AG09319 (cell line): ENCODE measurements at regions not wholly inside any gene's neighbourhood (a gene's known extent, or its start where the extent isn't known, plus 50 kb on each side); places are given as distances from the start of the nearest gene placed in this dataset.
A peak's percentile ranks its signal among the peaks of the same experiment; 100 is the strongest.

Experiments used
- DNase-seq: peaks from one replicate; pipeline ENCODE4 v3.0.0-alpha.2; 2010; ENCODE audit warnings: low read depth; ENCODE audit errors: extremely low read depth
- TF ChIP-seq, protein P1 (sequence below): IDR thresholded peaks from 2 replicates; pipeline ENCODE4 v1.5.1; 2011; ENCODE audit warnings: low read depth, mild to moderate bottlenecking, inconsistent platforms, low read length, moderate library complexity

DNA sequence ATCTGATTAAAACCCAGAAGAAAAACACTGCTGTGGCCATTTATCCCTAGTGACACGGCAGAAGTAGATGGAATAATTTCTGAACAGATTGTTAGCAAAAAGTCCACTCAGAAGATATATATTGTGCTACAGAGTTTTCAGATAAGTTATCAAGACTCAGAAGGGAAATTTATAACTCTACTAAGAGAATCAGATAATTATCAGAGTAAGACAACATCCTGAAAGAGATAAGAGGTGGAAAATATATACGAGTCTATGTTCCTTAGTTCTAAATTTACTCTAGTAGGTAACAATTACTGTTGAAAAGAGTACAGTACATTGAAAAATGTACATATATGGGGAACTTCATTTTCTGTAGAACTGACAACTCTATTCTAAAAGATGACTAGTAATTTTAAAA lies 176.7 kb downstream of the GNAI1 start:
- TF ChIP-seq, protein P1, sequence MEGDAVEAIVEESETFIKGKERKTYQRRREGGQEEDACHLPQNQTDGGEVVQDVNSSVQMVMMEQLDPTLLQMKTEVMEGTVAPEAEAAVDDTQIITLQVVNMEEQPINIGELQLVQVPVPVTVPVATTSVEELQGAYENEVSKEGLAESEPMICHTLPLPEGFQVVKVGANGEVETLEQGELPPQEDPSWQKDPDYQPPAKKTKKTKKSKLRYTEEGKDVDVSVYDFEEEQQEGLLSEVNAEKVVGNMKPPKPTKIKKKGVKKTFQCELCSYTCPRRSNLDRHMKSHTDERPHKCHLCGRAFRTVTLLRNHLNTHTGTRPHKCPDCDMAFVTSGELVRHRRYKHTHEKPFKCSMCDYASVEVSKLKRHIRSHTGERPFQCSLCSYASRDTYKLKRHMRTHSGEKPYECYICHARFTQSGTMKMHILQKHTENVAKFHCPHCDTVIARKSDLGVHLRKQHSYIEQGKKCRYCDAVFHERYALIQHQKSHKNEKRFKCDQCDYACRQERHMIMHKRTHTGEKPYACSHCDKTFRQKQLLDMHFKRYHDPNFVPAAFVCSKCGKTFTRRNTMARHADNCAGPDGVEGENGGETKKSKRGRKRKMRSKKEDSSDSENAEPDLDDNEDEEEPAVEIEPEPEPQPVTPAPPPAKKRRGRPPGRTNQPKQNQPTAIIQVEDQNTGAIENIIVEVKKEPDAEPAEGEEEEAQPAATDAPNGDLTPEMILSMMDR, result no peak
- no peak for DNase-seq

DNA sequence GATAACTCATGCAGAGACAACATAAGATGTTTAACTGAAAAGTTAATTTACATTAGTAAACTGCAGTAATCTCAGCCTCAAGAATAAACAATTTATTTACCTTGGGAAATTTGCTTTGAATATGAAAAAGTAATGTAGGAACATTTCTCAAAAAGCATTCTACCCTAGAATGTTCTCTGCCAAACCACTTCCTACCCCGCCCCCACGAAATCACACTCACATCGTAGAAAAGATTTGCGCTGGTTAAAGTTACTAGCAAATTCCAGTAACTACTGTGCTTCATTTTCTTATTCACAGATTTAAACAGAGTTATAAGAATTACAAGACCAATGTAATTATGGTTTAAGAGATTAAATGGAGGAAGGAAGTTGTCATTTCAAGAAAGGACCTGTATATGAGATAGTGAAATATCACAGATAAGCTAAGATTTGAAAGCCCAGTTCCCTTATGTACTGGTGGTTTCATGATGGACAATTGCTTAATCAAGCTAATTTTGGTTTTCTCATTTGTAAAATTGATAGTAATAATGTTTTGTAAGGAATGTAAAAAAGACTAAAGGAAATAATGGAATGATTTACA lies 175.4 kb downstream of the GNAI1 start:
- DNase-seq, result no peak
- TF ChIP-seq, protein P1, result no peak

- TF ChIP-seq, protein P1, result no peak
- no peak for DNase-seq
Observed at GRCh38 chr7:80309377-80309776, 174.7 kb downstream of the GNAI1 start.

GRCh38 chr7:80307227-80307856 lies 172.7 kb downstream of the GNAI1 start:
- DNase-seq, result peak; percentile 41

DNA sequence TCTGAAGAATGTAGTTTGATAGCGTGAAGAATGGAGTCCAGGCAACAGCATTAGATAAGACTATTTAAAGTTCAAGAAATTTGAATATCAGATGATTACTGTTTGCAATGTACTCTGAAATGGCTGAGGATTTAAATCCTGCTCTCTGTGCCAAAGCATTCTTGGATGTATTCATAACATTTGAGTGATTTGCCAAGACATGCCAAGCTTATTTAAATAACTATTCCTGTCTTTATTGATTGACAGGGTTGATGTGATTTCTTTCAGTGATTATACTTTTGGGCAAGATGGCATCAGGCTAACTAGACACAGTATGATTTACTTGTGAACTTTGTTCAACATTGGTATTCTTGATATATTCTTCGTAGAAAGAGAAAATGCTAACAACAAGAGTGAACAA lies 168.7 kb downstream of the GNAI1 start:
- TF ChIP-seq, protein P1, result no peak
- no peak for DNase-seq

More at GRCh38 chr7:80307227-80307856, 172.7 kb downstream of the GNAI1 start:
- TF ChIP-seq, protein P1, result no peak

GRCh38 chr7:80302636-80303035 lies 168.0 kb downstream of the GNAI1 start:
- DNase-seq, result no peak
- TF ChIP-seq, protein P1, result no peak

GRCh38 chr7:80302078-80302477 lies 167.4 kb downstream of the GNAI1 start:
- DNase-seq, result no peak
- TF ChIP-seq, protein P1, result no peak
